Chondrocyte (in vitro differentiated cells): ENCODE measurements at regions not wholly inside any gene's neighbourhood (a gene's known extent, or its start where the extent isn't known, plus 50 kb on each side); places are given as distances from the start of the nearest gene placed in this dataset.

Experiments used
- DNase-seq: peaks from one replicate; pipeline ENCODE4 v3.0.0; 2021; ENCODE audit warnings: mixed read lengths, low spot score
- H3K27ac Mint-ChIP-seq: one replicate; pipeline ENCODE4 v1.8.0; 2021; ENCODE audit warnings: mild to moderate bottlenecking, moderate library complexity, mixed read lengths; ENCODE audit not compliant: unreplicated experiment
- H3K27me3 Mint-ChIP-seq: 2 replicates; pipeline ENCODE4 v1.8.0; 2021; ENCODE audit warnings: low read depth, mixed read lengths
- H3K36me3 Mint-ChIP-seq: 2 replicates; pipeline ENCODE4 v1.8.0; 2021; ENCODE audit warnings: low read depth, mixed read lengths
- H3K4me1 Mint-ChIP-seq: 2 replicates; pipeline ENCODE4 v1.8.0; 2021; ENCODE audit warnings: low read depth, mild to moderate bottlenecking, mixed read lengths
- H3K4me3 Mint-ChIP-seq: one replicate; pipeline ENCODE4 v1.8.0; 2021; ENCODE audit warnings: mild to moderate bottlenecking, moderate library complexity, mixed read lengths; ENCODE audit not compliant: unreplicated experiment
- H3K9me3 Mint-ChIP-seq: 2 replicates; pipeline ENCODE4 v1.8.0; 2021; ENCODE audit warnings: low read depth, mixed read lengths
- TF ChIP-seq, protein P1 (sequence below): fragments of 200-600 bp; sonication (generic); IDR thresholded peaks from 2 replicates; pipeline ENCODE4 v1.5.0; 2021; ENCODE audit warnings: antibody characterized with exemption, mild to moderate bottlenecking, moderate library complexity

DNA sequence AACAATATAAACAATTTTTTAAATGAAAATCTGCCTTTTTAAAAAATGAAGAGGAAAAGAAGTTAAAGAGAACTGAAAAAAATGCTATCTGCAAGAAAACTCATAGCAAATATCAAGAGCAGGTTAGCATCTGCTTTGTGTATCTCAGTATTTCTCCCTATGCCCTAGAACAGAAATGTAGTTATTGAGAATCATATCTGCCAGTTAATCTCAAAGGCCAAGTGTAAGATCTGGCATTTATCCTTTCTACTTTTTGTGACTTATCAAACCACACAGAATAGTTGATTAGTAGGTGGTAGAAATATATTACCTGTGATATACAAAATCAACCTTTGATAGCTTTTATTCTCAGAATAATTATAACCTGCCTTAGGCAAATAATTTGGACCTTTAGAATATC is 1699.8 kb downstream of the EFNA5 start:
- Mint-ChIP-seq H3K36me3 (peaks cover 5% of the 10 kb centered on the region), H3K4me1 (no peaks in the 10 kb centered on the region), H3K4me3 (no peak overlapping the region), H3K27me3 (no peaks in the 10 kb centered on the region), H3K9me3 (peaks cover 6% of the 10 kb centered on the region), H3K27ac (no peak overlapping the region)
- TF ChIP-seq, protein P1, sequence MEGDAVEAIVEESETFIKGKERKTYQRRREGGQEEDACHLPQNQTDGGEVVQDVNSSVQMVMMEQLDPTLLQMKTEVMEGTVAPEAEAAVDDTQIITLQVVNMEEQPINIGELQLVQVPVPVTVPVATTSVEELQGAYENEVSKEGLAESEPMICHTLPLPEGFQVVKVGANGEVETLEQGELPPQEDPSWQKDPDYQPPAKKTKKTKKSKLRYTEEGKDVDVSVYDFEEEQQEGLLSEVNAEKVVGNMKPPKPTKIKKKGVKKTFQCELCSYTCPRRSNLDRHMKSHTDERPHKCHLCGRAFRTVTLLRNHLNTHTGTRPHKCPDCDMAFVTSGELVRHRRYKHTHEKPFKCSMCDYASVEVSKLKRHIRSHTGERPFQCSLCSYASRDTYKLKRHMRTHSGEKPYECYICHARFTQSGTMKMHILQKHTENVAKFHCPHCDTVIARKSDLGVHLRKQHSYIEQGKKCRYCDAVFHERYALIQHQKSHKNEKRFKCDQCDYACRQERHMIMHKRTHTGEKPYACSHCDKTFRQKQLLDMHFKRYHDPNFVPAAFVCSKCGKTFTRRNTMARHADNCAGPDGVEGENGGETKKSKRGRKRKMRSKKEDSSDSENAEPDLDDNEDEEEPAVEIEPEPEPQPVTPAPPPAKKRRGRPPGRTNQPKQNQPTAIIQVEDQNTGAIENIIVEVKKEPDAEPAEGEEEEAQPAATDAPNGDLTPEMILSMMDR, result no peak
- DNase-seq, result no peak

DNA sequence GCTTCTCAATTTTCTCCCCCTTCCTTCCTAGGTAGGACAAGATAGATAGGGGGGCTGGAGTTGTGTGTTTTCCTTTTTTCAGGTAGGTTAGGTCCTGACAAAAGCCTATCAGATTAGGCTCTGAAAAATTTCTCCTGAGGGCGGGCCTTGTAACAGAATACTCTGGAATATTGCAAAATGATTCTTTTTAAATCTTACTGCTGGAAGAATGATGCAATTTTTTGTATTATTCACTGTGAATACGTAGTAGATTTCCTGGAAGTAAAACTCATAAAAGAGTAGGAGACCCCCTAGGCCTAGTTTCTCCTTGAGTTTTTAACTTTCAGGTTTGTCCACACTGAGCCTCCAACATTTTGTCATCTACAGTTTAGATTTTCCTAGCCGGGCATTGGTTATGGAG is 1701.8 kb downstream of the EFNA5 start:
- Mint-ChIP-seq H3K4me3 (no peak overlapping the region), H3K27ac (no peak overlapping the region), H3K36me3 (peaks cover 5% of the 10 kb centered on the region), H3K9me3 (peaks cover 11% of the 10 kb centered on the region), H3K27me3 (no peaks in the 10 kb centered on the region), H3K4me1 (no peaks in the 10 kb centered on the region)
- DNase-seq, result no peak
- TF ChIP-seq, protein P1, result no peak

GRCh38 chr5:105963696-105964255 is 1707.0 kb downstream of the EFNA5 start:
- Mint-ChIP-seq H3K9me3 (peaks cover 10% of the 10 kb centered on the region), H3K27ac (no peak overlapping the region), H3K4me3 (no peak overlapping the region), H3K36me3 (peaks cover 2% of the 10 kb centered on the region), H3K27me3 (no peaks in the 10 kb centered on the region), H3K4me1 (no peaks in the 10 kb centered on the region)
- TF ChIP-seq, protein P1, result no peak
- no peak for DNase-seq

GRCh38 chr5:105961572-105961971 is 1709.2 kb downstream of the EFNA5 start:
- Mint-ChIP-seq H3K9me3 (peaks cover 10% of the 10 kb centered on the region), H3K36me3 (no peaks in the 10 kb centered on the region)

GRCh38 chr5:105956456-105957196 is 1714.1 kb downstream of the EFNA5 start:
- Mint-ChIP-seq H3K27ac (peak overlapping the region; percentile 27), H3K9me3 (no peaks in the 10 kb centered on the region), H3K27me3 (no peaks in the 10 kb centered on the region), H3K4me1 (peaks cover 18% of the 10 kb centered on the region), H3K4me3 (no peak overlapping the region), H3K36me3 (no peaks in the 10 kb centered on the region)
- no peak for DNase-seq
- TF ChIP-seq, protein P1, result no peak

More at GRCh38 chr5:105961572-105961971, 1709.2 kb downstream of the EFNA5 start:
- TF ChIP-seq, protein P1, result no peak
- no peak overlapping the region for H3K4me3 Mint-ChIP-seq
- no peaks in the 10 kb centered on the region for H3K27me3 Mint-ChIP-seq
- H3K27ac Mint-ChIP-seq, result no peak overlapping the region
- peaks cover 6% of the 10 kb centered on the region for H3K4me1 Mint-ChIP-seq
- DNase-seq, result no peak
